Fibroblast of lung (primary cell): ENCODE measurements at regions not wholly inside any gene's neighbourhood (a gene's known extent, or its start where the extent isn't known, plus 50 kb on each side); places are given as distances from the start of the nearest gene placed in this dataset.
A peak's percentile ranks its signal among the peaks of the same experiment; 100 is the strongest.

Experiments used
- DNase-seq, 2 donors: peaks; one replicate each; pipeline versions ENCODE4 v3.0.0 to v3.0.0-alpha.2; 2010; ENCODE audit warnings: low read depth in 2 of 2
- H2AFZ ChIP-seq: 2 replicates; pipeline ENCODE4 v1.5.1; 2012; ENCODE audit warnings: low read length, control low read depth, inconsistent platforms
- H3K27ac ChIP-seq: 2 replicates; pipeline ENCODE4 v1.5.1; 2011; ENCODE audit warnings: low read length, control low read depth; ENCODE audit not compliant: insufficient read depth
- H3K27me3 ChIP-seq: 2 replicates; pipeline ENCODE4 v1.5.1; 2011; ENCODE audit warnings: mild to moderate bottlenecking, low read length; ENCODE audit not compliant: control insufficient read depth, insufficient read depth
- H3K36me3 ChIP-seq: 2 replicates; pipeline ENCODE4 v1.5.1; 2011; ENCODE audit warnings: low read length; ENCODE audit not compliant: control insufficient read depth, insufficient read depth
- H3K4me1 ChIP-seq: 2 replicates; pipeline ENCODE4 v1.5.1; 2011; ENCODE audit warnings: low read length; ENCODE audit not compliant: control insufficient read depth, insufficient read depth; ENCODE audit errors: extremely low read depth
- H3K4me2 ChIP-seq: 2 replicates; pipeline ENCODE4 v1.5.1; 2011; ENCODE audit warnings: low read length, control low read depth; ENCODE audit not compliant: insufficient read depth; ENCODE audit errors: extremely low read depth
- H3K4me3 ChIP-seq, 4 experiments: fragments of 200-600 bp in 1 of 4; sonication (generic) in 1 of 4; replicated peaks in 1 of 4; 2 replicates each; pipeline ENCODE4 v1.5.1; 2011 to 2016; ENCODE audit warnings: low read length in 4 of 4, low read depth in 3 of 4, mild to moderate bottlenecking in 3 of 4, control low read depth in 2 of 4, inconsistent platforms in 1 of 4, mixed read lengths in 1 of 4; ENCODE audit not compliant: insufficient read depth in 1 of 4; ENCODE audit errors: control extremely low read depth in 1 of 4
- H3K79me2 ChIP-seq: 2 replicates; pipeline ENCODE4 v1.5.1; 2012; ENCODE audit warnings: mild to moderate bottlenecking, low read length, inconsistent platforms; ENCODE audit not compliant: control insufficient read depth, insufficient read depth
- H3K9ac ChIP-seq: 2 replicates; pipeline ENCODE4 v1.5.1; 2011; ENCODE audit warnings: mild to moderate bottlenecking, low read length, control low read depth; ENCODE audit not compliant: insufficient read depth
- H3K9me3 ChIP-seq: 2 replicates; pipeline ENCODE4 v1.5.1; 2012; ENCODE audit warnings: low read depth, low read length; ENCODE audit not compliant: control insufficient read depth, insufficient read depth
- H4K20me1 ChIP-seq: 2 replicates; pipeline ENCODE4 v1.5.1; 2011; ENCODE audit warnings: low read length; ENCODE audit not compliant: control insufficient read depth, insufficient read depth; ENCODE audit errors: extremely low read depth
- EZH2 ChIP-seq: IDR thresholded peaks from 2 replicates; pipeline ENCODE4 v1.5.1; 2012; ENCODE audit warnings: low read length, control low read depth, mild to moderate bottlenecking; ENCODE audit errors: missing control alignments
- TF ChIP-seq, protein P1 (sequence below), 2 donors: IDR thresholded peaks in 1 of 2; conservative IDR thresholded peaks in 1 of 2; 1 replicate in 1 of 2; 2 replicates in 1 of 2; pipeline ENCODE4 v1.5.1; 2011 to 2012; ENCODE audit warnings: low read length in 2 of 2, control low read depth in 1 of 2, inconsistent platforms in 1 of 2, low read depth in 1 of 2, mild to moderate bottlenecking in 1 of 2

DNA sequence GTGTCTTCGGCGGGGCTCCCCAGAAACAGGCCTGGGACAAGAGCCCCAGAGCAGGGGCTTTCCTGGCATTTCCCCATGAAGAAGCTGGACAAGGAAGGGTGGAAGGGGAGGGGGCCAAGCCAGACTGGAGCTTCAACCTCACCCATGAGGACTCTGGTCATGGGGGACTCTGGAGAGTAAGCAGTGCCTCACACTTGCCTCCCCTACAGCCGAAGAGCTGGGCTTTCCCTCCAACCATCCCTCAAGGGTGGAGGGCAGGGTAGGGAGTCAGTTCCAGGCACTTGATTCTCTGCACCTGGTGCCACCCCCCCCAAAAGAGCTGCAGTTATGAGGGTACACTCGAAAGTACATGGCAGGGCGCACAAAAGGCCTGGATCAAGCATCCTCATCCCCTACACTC lies 246.6 kb downstream of the TFCP2L1 start:
- no peak overlapping the region for H3K4me3 ChIP-seq
- no peaks in the 10 kb centered on the region for H3K79me2 ChIP-seq
- TF ChIP-seq, protein P1, sequence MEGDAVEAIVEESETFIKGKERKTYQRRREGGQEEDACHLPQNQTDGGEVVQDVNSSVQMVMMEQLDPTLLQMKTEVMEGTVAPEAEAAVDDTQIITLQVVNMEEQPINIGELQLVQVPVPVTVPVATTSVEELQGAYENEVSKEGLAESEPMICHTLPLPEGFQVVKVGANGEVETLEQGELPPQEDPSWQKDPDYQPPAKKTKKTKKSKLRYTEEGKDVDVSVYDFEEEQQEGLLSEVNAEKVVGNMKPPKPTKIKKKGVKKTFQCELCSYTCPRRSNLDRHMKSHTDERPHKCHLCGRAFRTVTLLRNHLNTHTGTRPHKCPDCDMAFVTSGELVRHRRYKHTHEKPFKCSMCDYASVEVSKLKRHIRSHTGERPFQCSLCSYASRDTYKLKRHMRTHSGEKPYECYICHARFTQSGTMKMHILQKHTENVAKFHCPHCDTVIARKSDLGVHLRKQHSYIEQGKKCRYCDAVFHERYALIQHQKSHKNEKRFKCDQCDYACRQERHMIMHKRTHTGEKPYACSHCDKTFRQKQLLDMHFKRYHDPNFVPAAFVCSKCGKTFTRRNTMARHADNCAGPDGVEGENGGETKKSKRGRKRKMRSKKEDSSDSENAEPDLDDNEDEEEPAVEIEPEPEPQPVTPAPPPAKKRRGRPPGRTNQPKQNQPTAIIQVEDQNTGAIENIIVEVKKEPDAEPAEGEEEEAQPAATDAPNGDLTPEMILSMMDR (conservative IDR thresholded peaks at IDR 0.05 in 1 of 2, IDR thresholded peaks at IDR 0.05 in 1 of 2; ENCODE audit: low read depth in 1 of 2, low read length in 2 of 2) = no peak
- no peak for TF ChIP-seq EZH2
- H3K36me3 ChIP-seq = no peaks in the 10 kb centered on the region
- no peak overlapping the region for H2AFZ ChIP-seq
- H3K27ac ChIP-seq = no peak overlapping the region
- peaks cover 17% of the 10 kb centered on the region for H3K27me3 ChIP-seq
- H4K20me1 ChIP-seq = no peaks in the 10 kb centered on the region
- H3K9me3 ChIP-seq = no peaks in the 10 kb centered on the region
- H3K9ac ChIP-seq = no peak overlapping the region
- no peaks in the 10 kb centered on the region for H3K4me1 ChIP-seq
- no peak for DNase-seq
- no peak overlapping the region for H3K4me2 ChIP-seq

DNA sequence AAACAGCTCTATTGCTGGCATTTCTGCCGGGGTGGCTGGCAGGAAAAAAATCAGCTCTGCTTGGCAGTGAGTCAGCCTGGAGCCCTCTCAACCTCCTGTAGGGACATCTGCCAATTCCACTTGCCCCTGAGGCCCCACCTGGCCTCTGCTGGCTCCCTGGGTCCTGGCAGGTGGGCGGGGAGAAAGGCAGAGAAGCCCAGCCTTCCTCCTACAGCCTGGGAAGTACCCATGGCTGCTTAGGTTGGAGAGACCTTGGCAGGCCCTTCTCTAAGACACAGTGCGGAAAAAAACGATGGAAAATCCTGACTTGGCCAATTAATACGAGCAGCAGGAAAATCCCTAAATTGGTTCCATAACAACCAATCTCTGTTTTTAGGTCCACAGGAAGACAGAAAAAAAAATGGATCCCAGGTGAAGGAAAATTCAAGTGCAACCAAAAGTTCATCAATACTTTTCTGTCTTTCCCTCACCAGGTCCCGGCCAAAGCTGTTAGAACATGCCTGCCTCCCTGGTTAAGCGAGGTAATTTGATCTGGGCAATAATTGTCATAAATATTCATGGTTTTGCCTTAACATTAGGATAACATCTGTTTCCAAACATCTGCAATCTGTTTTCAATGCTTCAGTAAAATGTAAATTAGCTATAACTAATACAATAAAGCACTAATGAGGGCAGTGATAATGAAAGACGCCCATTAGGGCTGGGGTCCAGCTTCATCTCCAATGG lies 245.9 kb downstream of the TFCP2L1 start:
- TF ChIP-seq EZH2 = no peak
- TF ChIP-seq, protein P1 (conservative IDR thresholded peaks at IDR 0.05 in 1 of 2, IDR thresholded peaks at IDR 0.05 in 1 of 2; ENCODE audit: low read depth in 1 of 2, low read length in 2 of 2) = no peak
- Histone ChIP-seq H3K27me3 (peaks cover 12% of the 10 kb centered on the region), H3K79me2 (no peaks in the 10 kb centered on the region), H3K36me3 (no peaks in the 10 kb centered on the region), H3K4me3 (no peak overlapping the region), H3K4me2 (no peak overlapping the region), H3K9me3 (no peaks in the 10 kb centered on the region), H2AFZ (no peak overlapping the region), H3K4me1 (no peaks in the 10 kb centered on the region), H4K20me1 (no peaks in the 10 kb centered on the region), H3K9ac (no peak overlapping the region), H3K27ac (no peak overlapping the region)
- peak in 1 of 2 donors; percentile 3 for DNase-seq

DNA sequence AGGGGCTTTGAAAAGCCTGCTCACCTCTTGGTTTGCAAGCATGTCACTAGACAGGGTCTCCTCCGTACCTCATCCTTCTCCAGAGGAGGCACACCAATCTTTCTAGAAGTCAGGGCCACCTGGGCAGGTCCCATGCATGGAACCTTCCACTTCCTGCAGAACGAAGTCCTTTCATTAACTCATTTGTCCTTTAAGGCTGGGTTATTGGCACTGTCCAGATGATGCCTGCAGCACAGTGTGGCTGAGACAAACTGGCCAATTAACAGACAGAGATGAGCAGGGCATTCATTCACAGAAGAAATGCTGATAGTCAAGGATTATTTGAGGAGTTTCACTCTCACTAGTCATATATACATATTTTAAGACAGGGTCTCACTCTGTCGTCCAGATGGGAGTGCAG lies 245.3 kb downstream of the TFCP2L1 start:
- Histone ChIP-seq H3K4me3 (no peak overlapping the region), H3K36me3 (no peaks in the 10 kb centered on the region), H3K4me1 (no peaks in the 10 kb centered on the region), H3K9me3 (no peaks in the 10 kb centered on the region), H3K9ac (no peak overlapping the region), H2AFZ (no peak overlapping the region), H4K20me1 (no peaks in the 10 kb centered on the region), H3K27ac (no peak overlapping the region), H3K4me2 (no peak overlapping the region), H3K79me2 (no peaks in the 10 kb centered on the region), H3K27me3 (peaks cover 7% of the 10 kb centered on the region)
- DNase-seq = no peak
- TF ChIP-seq, protein P1 (conservative IDR thresholded peaks at IDR 0.05 in 1 of 2, IDR thresholded peaks at IDR 0.05 in 1 of 2; ENCODE audit: low read depth in 1 of 2, low read length in 2 of 2) = no peak
- TF ChIP-seq EZH2 = no peak
